ENCODE measurements at regions not wholly inside any gene's neighbourhood (a gene's known extent, or its start where the extent isn't known, plus 50 kb on each side); places are given as distances from the start of the nearest gene placed in this dataset.

DNA sequence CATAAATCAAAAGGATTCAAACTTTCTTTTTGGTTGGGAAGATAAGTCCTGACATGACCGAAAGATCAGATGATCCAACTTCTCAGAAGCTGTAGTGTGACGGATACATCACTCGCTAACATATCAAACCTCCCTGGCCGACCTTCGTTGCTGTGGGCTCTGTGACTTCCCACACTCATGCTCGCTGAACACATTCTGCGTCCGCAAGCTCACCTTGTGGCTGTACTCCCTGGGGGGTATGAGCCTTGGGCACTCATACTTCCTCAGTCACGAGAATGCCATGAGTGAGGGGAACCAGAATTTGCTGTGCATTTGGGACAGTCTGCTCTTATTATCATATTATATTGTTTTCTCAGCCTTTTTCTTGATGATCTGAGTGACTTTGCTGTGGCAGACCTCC lies 105.4 kb downstream of the RWDD3 start:
- Histone ChIP-seq H3K9me3 (no peaks in the 10 kb centered on the region), H3K4me1 (ENCODE audit: insufficient read depth) (no peaks in the 10 kb centered on the region), H3K27ac (no peak overlapping the region), H3K4me3 (no peak overlapping the region), H3K36me3 (no peaks in the 10 kb centered on the region), H3K27me3 (no peaks in the 10 kb centered on the region)
- no peak for TF ChIP-seq EP300 (IDR thresholded peaks at IDR 0.05)
- TF ChIP-seq, protein P1, sequence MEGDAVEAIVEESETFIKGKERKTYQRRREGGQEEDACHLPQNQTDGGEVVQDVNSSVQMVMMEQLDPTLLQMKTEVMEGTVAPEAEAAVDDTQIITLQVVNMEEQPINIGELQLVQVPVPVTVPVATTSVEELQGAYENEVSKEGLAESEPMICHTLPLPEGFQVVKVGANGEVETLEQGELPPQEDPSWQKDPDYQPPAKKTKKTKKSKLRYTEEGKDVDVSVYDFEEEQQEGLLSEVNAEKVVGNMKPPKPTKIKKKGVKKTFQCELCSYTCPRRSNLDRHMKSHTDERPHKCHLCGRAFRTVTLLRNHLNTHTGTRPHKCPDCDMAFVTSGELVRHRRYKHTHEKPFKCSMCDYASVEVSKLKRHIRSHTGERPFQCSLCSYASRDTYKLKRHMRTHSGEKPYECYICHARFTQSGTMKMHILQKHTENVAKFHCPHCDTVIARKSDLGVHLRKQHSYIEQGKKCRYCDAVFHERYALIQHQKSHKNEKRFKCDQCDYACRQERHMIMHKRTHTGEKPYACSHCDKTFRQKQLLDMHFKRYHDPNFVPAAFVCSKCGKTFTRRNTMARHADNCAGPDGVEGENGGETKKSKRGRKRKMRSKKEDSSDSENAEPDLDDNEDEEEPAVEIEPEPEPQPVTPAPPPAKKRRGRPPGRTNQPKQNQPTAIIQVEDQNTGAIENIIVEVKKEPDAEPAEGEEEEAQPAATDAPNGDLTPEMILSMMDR (IDR thresholded peaks at IDR 0.05), result no peak
- intact Hi-C loops (cut with DNase I), result loop anchor here in 1 of 4 donors (10.0 kb wide), 1 partner anchor 915 kb away; no protein-coding TSS in a partner anchor
- DNase-seq, result no peak
- 86 to 90% (median 89%) methylated on average over 9 of the region's 9 CpGs for WGBS, 3 donors

DNA sequence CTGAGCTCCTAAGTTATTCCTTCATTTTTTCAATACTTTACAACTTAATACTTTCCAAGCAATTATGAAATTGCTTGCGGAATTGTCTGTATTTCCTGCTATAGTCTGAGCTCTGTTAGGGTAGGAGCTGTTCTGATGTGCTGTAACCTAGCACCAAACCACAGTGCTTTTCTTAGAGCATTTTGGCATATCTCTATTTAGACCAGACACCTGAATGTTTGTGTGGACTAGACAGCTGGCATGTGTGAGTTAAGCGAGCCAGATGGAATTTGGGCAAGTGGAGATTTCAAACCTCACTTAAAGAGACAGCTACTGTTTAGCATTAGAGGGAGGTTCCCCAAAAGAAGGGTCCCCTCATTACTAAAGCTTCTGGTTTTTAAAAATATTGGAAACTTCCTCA lies 106.1 kb downstream of the RWDD3 start:
- no peaks in the 10 kb centered on the region for H3K36me3 ChIP-seq
- 43 to 56% (median 48%) methylated on average over 2 of the region's 2 CpGs for WGBS, 3 donors
- DNase-seq, result no peak
- no peak overlapping the region for H3K4me3 ChIP-seq
- H3K9me3 ChIP-seq, result no peaks in the 10 kb centered on the region
- no peaks in the 10 kb centered on the region for H3K27me3 ChIP-seq
- TF ChIP-seq POLR2A (IDR thresholded peaks at IDR 0.05) (no peak), EP300 (IDR thresholded peaks at IDR 0.05) (no peak)
- TF ChIP-seq, protein P1 (IDR thresholded peaks at IDR 0.05), result no peak
- intact Hi-C loops (cut with DNase I), result no loop called here
- H3K27ac ChIP-seq, result no peak overlapping the region
- no peaks in the 10 kb centered on the region for H3K4me1 ChIP-seq (ENCODE audit: insufficient read depth)

DNA sequence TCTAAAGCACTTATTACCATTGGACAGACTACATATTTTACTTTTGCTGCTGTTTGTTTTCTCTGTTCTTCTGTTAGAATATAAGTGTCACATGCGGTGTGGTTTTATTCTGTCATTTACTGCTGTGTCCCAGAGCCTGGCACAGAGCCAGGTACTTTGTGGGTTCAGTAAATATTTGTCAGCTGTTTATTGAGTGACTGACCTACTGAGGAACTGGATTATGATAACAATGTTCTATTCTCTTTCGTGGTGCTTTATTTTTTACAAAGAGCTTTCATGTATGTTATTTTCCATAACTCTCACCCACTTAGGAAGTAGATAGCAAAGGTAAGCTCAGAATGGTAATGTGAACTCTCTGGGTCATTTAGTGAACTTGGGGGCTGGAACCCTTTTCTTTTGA lies 118.8 kb downstream of the RWDD3 start:
- intact Hi-C loops (cut with DNase I), result no loop called here
- no peaks in the 10 kb centered on the region for H3K9me3 ChIP-seq
- no peak overlapping the region for H3K27ac ChIP-seq
- H3K4me3 ChIP-seq, result no peak overlapping the region
- H3K27me3 ChIP-seq, result no peaks in the 10 kb centered on the region
- no peaks in the 10 kb centered on the region for H3K4me1 ChIP-seq (ENCODE audit: insufficient read depth)
- 56 to 80% (median 64%) methylated on average over 2 of the region's 2 CpGs for WGBS, 3 donors
- no peak for DNase-seq
- no peaks in the 10 kb centered on the region for H3K36me3 ChIP-seq
- TF ChIP-seq EP300 (IDR thresholded peaks at IDR 0.05) (no peak), POLR2A (IDR thresholded peaks at IDR 0.05) (no peak)
- TF ChIP-seq, protein P1 (IDR thresholded peaks at IDR 0.05), result no peak

DNA sequence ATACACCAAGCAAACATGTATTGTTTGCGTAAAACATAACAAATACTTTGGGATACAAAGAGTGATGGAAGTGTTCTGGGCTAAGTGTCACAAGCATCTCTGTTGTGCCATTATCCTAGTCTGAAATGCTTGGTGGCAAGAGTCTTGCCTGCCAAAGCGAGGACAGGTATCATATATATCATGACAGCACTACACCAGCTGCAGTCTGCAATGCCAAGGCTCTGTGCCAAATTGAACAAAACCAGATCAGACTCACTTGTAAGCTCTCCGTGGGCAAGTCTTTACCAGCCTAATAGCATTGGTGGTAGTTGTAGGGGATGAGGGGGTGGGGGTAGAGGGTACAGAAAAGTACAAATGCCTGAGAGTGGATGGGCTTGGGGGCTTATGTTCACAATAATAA lies 119.2 kb downstream of the RWDD3 start:
- intact Hi-C loops (cut with DNase I), result no loop called here
- Histone ChIP-seq H3K4me1 (ENCODE audit: insufficient read depth) (no peaks in the 10 kb centered on the region), H3K36me3 (no peaks in the 10 kb centered on the region), H3K27me3 (no peaks in the 10 kb centered on the region), H3K4me3 (no peak overlapping the region), H3K9me3 (no peaks in the 10 kb centered on the region), H3K27ac (no peak overlapping the region)
- no peak for DNase-seq
- TF ChIP-seq, protein P1 (IDR thresholded peaks at IDR 0.05), result no peak
- TF ChIP-seq POLR2A (IDR thresholded peaks at IDR 0.05), result no peak
- no peak for TF ChIP-seq EP300 (IDR thresholded peaks at IDR 0.05)
- 38 to 62% (median 43%) methylated on average over 3 of the region's 3 CpGs for WGBS, 3 donors

DNA sequence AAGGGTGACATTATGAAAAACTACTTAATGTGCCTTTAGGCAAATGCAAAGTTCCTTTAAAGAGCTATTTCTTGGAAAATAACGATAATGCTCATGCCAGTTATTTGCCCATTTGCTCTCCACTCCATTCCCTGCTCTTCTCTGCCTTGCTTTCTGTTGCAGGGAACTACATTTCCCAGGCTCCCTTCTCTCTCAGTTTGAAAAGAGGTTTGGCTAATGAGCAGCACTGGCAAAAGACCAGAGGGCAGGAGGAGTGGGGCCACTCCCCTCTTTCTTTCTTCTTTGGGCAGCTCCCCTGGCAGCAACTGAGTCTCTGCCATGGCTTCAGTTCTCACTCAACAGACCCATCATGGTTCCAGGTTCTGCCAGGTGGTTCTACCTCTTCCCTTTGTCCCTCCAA lies 130.5 kb downstream of the RWDD3 start:
- Histone ChIP-seq H3K4me1 (ENCODE audit: insufficient read depth) (no peaks in the 10 kb centered on the region), H3K36me3 (no peaks in the 10 kb centered on the region)
- no peak for DNase-seq

More for the DNA sequence above, 130.5 kb downstream of the RWDD3 start:
- H3K27ac ChIP-seq, result no peak overlapping the region
- no peak for TF ChIP-seq EP300 (IDR thresholded peaks at IDR 0.05)
- TF ChIP-seq POLR2A (IDR thresholded peaks at IDR 0.05), result no peak
- TF ChIP-seq, protein P1 (IDR thresholded peaks at IDR 0.05), result no peak
- H3K27me3 ChIP-seq, result no peaks in the 10 kb centered on the region
- H3K9me3 ChIP-seq, result no peaks in the 10 kb centered on the region
- intact Hi-C loops (cut with DNase I), result no loop called here
- no peak overlapping the region for H3K4me3 ChIP-seq
- WGBS, 3 donors, result 65 to 87% (median 81%) methylated on average over 1 of the region's 1 CpG
